NCI-H226 (cell line): ENCODE measurements at regions not wholly inside any gene's neighbourhood (a gene's known extent, or its start where the extent isn't known, plus 50 kb on each side); places are given as distances from the start of the nearest gene placed in this dataset.
"Not testable (repeated sequence)": the region's sequence is repeated elsewhere in the genome, so short reads cannot be mapped to it uniquely, and the experiment has no call there.

Experiments used
- DNase-seq: peaks from one replicate; pipeline ENCODE4 v3.0.0-alpha.2; 2015

DNA sequence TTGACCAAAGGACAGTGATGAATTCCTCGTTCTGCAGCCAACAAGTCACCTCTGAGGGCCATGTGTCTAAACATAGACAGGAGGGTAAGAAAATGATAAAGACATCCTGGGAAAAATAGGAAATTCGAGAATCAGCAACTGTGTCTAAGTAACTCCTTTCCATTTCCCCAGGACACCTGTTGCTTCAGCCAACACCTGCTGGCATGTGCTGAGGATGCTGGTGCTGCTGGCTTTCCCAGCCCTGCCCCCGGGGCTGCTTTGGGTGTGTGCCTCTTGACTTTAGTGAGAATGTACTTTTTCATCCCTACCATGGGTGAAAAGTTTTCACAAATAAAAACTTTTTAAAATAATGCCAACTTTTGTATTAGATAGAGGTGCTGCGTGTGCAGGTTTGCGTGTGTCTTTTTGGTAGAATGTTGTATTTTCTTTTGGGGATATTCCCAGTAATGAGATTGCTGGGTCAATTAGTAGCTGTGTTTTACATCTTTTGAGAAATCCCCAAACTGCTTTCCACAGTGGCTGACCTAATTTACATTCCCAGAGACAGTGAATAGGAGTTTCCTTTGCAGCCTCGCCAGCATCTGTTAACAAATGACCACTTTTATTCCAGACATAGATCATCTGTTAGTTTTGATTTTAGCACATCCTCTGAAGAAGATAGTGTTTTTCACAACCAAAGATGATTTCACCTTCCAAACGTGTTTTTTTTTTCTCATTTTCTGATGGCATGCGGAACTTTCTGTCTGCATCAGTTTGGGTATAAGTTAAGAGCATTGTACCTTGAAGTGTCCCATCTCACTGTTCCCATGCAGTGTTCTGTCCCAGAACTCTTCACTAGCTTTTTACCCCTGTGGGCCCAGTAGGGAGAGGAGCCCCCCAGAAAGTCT, 104.2 kb upstream of the ACBD5 start:
- DNase-seq = no peak

DNA sequence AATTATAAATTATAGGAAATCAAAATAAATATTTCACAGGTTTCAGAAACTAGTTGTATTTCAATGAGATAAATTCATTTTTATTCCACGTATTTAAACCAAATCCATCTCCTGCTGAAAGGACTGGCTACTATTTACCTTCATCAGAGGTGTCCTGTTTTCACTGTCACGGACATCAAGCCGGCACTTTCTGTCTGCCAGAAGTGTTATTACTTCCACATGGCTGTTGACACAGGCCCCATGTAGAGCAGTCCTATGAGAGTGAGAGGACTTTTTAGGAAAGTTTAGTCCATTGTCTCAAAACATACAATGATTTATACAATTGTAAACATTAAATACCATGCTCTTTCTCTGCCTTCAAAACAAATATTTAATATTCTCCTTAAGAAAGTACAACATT, 100.4 kb upstream of the ACBD5 start:
- no peak for DNase-seq

DNA sequence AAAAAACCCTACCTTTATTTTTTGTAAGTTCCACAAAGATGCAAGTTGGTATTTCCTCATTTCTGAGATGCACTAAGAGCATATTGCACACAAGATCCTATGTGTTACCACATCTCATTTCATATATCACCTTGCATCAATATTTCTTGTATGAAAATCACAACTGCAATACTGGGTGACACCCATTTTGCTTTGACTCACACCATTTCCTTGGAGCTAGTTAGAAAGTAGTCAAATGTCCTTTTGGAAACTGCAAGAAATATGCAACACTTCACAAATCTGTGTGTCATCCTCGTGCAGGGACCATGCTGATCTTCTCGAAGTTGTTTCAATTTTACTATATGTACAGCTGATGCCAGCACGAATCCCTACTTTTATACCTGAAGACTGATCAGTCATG, 94.6 kb upstream of the ACBD5 start:
- not testable (repeated sequence) for DNase-seq

- DNase-seq = no peak
Measured at GRCh38 chr10:27330074-27330473, 89.5 kb upstream of the ACBD5 start.

DNA sequence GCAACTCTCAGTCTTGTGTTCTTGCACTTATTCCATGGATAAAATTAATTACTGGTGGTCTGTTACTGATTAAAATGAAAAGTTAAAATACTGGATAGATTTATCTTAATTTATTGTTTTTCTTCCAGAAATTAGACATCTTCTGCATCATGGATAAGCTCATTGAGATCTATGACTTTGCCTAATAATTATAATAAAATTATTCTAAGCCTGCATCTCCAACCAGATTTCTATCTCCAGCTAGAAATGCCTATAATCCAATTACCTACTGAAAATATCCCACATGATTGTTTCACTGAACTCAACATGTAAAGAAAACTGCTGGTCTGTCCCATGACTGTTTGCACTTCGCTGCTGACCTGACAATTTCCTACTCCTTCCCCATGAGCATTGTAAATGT, 88.3 kb upstream of the ACBD5 start:
- DNase-seq = no peak

- DNase-seq = not testable (repeated sequence)
Measured at GRCh38 chr10:27326748-27327147, 86.2 kb upstream of the ACBD5 start.

DNA sequence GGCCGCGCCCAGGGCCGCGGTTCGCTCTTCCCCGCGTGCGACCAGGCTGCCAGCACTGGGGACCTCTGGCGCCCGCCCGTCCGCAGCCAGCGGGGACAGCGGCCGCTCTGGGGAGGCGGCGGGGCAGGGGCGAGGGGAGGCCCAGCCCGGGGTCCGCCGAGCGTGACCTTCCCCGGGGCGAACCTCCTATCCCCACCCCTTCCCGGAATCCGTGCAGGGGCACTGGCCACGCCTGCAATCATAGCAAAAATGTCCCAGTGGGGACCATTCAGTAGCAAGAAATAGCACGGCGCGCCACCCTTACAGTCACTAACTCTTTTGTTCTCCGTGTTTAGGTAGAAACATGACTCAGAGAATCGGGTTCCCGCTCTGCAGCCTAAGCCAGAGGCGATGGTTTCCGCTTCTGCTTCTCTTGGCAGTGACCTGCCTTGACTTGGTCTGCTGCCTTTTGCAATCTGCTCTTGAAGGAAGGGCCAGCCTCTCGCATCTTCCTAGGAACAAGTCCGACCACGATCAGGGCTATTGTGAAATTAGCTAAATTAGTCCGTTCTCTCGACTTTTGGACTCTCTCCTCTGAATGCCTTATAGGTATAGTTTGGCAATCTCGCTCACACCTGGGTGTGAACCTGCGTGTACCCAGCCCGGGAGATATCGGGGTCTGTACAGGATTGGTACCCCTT, 79.3 kb upstream of the ACBD5 start:
- no peak for DNase-seq

DNA sequence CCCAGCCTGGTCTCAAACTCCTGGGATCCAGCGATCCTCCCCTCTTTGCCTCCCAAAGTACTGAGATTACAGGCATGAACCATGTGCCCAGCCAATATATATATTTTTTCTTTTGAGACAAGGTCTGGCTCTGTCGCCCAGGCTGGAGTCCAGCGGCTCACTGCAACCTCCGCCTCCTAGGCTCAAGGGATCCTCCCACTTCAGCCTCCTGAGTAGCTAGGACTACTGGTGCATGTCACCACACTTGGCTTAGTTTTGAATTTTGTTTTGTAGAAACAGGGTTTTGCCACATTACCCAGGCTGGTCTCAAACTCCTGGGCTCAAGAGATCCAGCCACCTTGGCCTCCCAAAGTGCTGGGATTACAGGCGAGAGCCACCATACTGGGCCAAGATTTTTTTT, 78.5 kb upstream of the ACBD5 start:
- not testable (repeated sequence) for DNase-seq

- not testable (repeated sequence) for DNase-seq
Measured at GRCh38 chr10:27315082-27315481, 74.5 kb upstream of the ACBD5 start.

- not testable (repeated sequence) for DNase-seq
Measured at GRCh38 chr10:27313586-27313985, 73.0 kb upstream of the ACBD5 start.

GRCh38 chr10:27312854-27313253, 72.3 kb upstream of the ACBD5 start:
- no peak for DNase-seq

- DNase-seq = not testable (repeated sequence)
Measured at GRCh38 chr10:27311809-27312208, 71.2 kb upstream of the ACBD5 start.

GRCh38 chr10:27298522-27298850, 57.9 kb upstream of the ACBD5 start:
- DNase-seq = not testable (repeated sequence)

DNA sequence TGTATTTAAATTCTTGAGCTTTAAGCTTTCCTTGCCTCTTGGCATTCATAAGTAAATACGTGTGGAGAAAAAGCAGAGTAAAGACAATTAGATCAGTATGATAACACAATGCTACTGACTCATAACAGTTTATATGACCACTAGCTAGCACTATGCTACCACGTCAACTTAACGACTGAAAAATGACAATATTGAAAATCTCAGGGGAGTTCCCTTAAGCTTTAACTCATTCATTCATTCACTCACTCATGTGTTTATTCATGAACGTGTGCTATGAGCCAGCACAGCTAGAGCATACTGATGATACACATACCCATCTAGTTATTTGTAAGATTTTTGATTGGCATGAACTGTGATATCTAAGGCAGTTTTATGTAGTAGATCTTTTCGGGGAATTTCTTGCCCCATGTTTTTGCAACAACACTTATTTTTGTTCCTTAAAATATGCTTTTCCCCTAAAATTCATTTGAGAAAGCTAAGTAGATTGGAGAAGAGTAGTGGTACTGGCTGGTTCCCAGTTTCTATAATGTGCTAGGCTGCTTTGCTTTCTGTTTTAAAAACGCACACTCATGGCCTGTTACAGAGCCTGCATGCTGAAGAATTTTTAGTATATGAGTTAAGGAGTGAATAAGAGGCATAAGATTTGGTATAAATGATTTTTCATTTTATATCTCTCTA, 57.4 kb upstream of the ACBD5 start:
- no peak for DNase-seq

DNA sequence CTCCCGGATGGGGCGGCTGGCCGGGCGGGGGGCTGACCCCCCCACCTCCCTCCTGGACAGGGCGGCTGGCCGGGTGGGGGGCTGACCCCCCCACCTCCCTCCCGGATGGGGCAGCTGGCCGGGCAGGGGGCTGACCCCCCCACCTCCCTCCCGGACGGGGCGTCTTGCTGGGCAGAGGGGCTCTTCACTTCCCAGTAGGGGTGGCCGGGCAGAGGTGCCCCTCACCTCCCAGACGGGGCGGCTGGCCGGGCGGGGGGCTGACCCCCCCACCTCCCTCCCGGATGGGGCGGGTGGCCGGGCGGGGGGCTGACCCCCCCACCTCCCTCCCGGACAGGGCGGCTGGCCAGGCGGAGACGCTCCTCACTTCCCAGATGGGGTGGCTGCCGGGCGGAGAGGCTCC, 55.7 kb upstream of the ACBD5 start:
- DNase-seq = not testable (repeated sequence)

GRCh38 chr10:27291253-27291895, 50.8 kb upstream of the ACBD5 start:
- not testable (repeated sequence) for DNase-seq
